Colonic mucosa (tissue), 4 donors: ENCODE measurements at regions not wholly inside any gene's neighbourhood (a gene's known extent, or its start where the extent isn't known, plus 50 kb on each side); places are given as distances from the start of the nearest gene placed in this dataset.

Experiments used
- DNase-seq: peaks from one replicate; pipeline ENCODE4 v3.0.0-alpha.2; 2020
- H3K27ac ChIP-seq: fragments of 200-600 bp; one replicate; pipeline ENCODE4 v1.8.0; 2021
- H3K27me3 ChIP-seq: fragments of 200-600 bp; one replicate; pipeline ENCODE4 v1.8.0; 2021
- H3K36me3 ChIP-seq: fragments of 200-600 bp; one replicate; pipeline ENCODE4 v1.8.0; 2021
- H3K4me1 ChIP-seq: fragments of 200-600 bp; one replicate; pipeline ENCODE4 v1.8.0; 2021; ENCODE audit warnings: mild to moderate bottlenecking
- H3K4me3 ChIP-seq: fragments of 200-600 bp; one replicate; pipeline ENCODE4 v1.8.0; 2021
- H3K9ac ChIP-seq, 2 donors: one replicate each; pipeline ENCODE4 v1.7.0; 2013; ENCODE audit warnings: control low read depth in 2 of 2, low read depth in 2 of 2, low read length in 2 of 2
- H3K9me3 ChIP-seq: fragments of 200-600 bp; one replicate; pipeline ENCODE4 v1.8.0; 2021
- intact Hi-C: fragments of 100-400 bp; cut with DNase I; formaldehyde crosslinking; loops from one replicate; pipeline ENCODE4 v1.14.1; 2022
- TF ChIP-seq, protein P1 (sequence below): fragments of 200-600 bp; IDR thresholded peaks from one replicate; pipeline ENCODE4 v1.8.0; 2022; ENCODE audit warnings: antibody characterized with exemption, mild to moderate bottlenecking
- donor health status: healthy.
- donor health status: DM: no; HTN: no; CAD: no.
- donor health status: DM: no; HTN: no; CAD: no.

DNA sequence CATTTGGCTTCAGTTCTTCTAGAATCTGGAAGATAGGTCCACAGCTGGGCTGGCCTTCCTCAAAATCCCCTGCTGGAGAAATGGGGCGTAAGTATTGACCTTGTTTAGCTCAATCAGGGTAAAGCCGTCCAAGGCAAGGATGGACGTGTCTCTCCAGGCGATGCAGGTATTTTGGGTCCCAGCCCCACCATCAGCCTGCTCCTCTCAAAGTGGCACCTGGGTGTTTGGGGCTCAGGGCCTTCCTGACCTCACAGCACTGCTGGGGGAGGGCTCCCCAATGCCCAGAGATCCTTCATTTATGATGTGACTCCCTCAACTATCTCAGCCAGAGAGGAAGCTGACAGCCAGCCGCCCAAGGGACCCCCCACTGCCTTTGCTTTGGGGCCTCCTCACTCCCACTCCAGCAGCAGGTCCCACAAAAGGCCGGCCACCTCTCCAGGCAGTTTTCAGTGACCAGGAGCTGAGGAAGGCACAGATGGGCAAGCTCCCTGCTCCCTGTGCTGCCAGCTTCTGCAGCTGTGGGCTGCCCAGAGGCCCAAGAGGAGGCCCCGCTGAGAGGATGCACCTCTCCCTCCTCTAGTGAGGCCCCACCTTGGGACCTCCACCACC is 140.0 kb upstream of the TCERG1L start:
- Histone ChIP-seq H3K9ac (no peak overlapping the region), H3K27me3 (no peaks in the 10 kb centered on the region)
- intact Hi-C loops, result loop anchor here (5.0 to 10.0 kb wide), 2 partner anchors 336 to 423 kb away; no protein-coding TSS in a partner anchor

DNA sequence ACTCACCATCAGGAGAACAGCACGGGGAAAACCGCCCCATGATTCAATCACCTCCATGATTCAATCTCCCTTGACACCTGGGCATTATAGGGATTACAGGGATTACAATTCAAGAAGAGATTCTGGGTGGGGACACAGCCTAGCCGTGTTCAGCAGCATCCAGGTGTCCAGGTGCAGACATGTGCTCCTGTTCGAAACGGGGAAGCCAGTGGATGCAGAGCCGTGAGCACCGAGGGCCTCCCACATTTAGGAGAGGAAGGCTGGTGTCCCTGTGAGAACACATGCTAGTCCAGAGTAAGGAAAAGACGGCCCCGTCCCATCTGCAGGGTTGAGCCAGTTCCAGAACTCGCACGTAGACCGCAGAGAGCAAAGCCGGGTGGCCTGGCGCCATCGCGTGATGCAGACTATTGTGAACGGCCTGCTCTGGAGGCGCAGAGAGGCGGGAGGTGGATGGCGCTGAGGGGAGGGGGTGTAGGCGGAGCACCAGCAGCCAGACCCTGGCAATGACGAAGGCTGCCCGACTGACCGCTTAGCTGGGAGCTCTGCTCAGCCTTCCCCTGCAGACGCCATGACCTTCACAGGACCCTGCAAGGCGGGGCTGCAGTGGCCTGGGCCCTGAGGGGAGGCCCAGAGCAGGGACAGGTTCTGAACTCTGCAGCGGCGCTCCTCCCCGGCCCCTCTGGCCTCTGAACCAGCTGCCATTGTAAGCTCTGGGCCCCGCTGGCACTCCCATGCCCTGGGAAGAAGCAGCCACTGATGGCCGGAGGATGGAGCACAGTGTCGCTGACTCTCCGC is 141.6 kb upstream of the TCERG1L start:
- Histone ChIP-seq H3K9ac (no peak overlapping the region), H3K27me3 (no peaks in the 10 kb centered on the region), H3K27ac (no peak overlapping the region), H3K4me3 (no peak overlapping the region), H3K36me3 (no peaks in the 10 kb centered on the region), H3K4me1 (no peaks in the 10 kb centered on the region), H3K9me3 (no peaks in the 10 kb centered on the region)
- intact Hi-C loops, result loop anchor here (5.0 to 10.0 kb wide), 2 partner anchors 334 to 422 kb away; no protein-coding TSS in a partner anchor
- TF ChIP-seq, protein P1, sequence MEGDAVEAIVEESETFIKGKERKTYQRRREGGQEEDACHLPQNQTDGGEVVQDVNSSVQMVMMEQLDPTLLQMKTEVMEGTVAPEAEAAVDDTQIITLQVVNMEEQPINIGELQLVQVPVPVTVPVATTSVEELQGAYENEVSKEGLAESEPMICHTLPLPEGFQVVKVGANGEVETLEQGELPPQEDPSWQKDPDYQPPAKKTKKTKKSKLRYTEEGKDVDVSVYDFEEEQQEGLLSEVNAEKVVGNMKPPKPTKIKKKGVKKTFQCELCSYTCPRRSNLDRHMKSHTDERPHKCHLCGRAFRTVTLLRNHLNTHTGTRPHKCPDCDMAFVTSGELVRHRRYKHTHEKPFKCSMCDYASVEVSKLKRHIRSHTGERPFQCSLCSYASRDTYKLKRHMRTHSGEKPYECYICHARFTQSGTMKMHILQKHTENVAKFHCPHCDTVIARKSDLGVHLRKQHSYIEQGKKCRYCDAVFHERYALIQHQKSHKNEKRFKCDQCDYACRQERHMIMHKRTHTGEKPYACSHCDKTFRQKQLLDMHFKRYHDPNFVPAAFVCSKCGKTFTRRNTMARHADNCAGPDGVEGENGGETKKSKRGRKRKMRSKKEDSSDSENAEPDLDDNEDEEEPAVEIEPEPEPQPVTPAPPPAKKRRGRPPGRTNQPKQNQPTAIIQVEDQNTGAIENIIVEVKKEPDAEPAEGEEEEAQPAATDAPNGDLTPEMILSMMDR, result no peak
- no peak for DNase-seq

More for the DNA sequence above, 140.0 kb upstream of the TCERG1L start:
- Histone ChIP-seq H3K4me3 (no peak overlapping the region), H3K9me3 (no peaks in the 10 kb centered on the region), H3K36me3 (no peaks in the 10 kb centered on the region), H3K27ac (no peak overlapping the region), H3K4me1 (no peaks in the 10 kb centered on the region)
- no peak for DNase-seq
- TF ChIP-seq, protein P1, result no peak

DNA sequence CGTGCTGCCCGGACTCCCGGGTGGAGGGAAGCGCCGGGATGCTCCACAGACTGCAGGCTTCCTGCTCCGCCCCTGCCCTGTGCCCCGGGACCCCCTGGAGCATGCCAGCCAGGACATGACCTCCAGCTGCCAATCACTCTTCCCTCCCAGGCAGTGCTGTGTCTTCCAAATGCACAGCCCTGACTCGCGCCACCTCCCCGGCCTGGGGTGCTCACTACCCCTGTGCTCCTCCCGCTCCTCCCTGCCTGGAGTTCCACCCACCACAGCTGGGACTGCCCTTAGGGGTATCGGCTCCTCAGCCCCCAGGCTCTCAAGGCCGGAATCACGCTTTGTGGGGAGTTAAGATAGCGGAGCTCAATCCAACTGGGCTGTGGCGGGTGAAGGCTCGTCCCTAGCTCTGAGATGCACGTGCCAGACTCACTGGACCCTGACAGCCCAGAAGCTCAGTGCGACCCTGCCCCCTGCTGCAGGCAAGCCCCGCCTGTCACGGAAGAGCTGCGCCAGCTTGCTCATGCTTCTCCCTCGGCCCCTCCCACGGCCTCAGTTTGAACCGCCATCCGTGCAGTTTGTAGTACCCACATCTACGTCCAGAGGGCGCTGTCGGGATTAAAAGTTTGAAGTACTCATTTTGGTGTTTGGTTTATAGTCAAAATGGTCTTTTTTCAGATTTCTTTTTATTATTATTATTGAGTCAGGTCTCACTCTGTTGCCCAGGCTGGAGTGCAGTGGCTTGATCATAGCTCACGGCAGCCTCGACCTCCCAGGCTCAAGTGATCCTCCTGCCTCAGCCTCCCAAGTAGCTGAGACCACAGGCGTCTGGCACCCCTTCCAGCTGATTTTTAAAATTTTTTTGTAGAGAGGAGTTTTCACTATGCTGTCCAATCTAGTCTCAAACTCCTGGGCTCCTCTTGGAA is 142.5 kb upstream of the TCERG1L start:
- H3K27me3 ChIP-seq, result no peaks in the 10 kb centered on the region

DNA sequence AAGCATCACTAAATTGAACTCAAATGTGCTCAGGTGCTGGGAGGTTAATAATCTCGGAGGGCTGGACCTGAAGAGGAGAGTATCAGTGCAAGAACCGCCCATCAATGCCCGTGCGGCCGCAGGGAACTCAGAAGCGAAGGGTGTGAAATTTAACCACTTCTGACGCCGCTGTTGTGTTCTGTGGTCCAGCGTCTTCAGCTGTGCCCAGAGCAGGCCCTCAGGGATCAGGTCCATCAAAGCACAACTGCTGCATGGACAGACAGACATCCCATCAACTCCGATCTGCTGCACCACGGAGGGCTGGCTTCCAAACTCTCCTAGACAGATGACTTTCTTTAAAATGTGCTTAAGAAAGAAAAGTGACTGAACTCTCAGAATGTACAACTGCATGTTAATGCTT is 144.9 kb upstream of the TCERG1L start:
- Histone ChIP-seq H3K9me3 (no peaks in the 10 kb centered on the region), H3K4me1 (no peaks in the 10 kb centered on the region), H3K27me3 (no peaks in the 10 kb centered on the region), H3K36me3 (no peaks in the 10 kb centered on the region), H3K9ac (no peak overlapping the region), H3K27ac (no peak overlapping the region), H3K4me3 (no peak overlapping the region)
- TF ChIP-seq, protein P1, result no peak
- DNase-seq, result no peak
- intact Hi-C loops, result loop anchor here (10.0 kb wide), 1 partner anchor 418 kb away; no protein-coding TSS in a partner anchor

More for the DNA sequence above, 142.5 kb upstream of the TCERG1L start:
- TF ChIP-seq, protein P1, result peak; percentile 81
- peak; percentile 68 for DNase-seq
- Histone ChIP-seq H3K4me3 (no peak overlapping the region), H3K9me3 (no peaks in the 10 kb centered on the region), H3K9ac (no peak overlapping the region), H3K4me1 (no peaks in the 10 kb centered on the region), H3K27ac (no peak overlapping the region), H3K36me3 (no peaks in the 10 kb centered on the region)
- intact Hi-C loops, result loop anchor here (5.0 to 10.0 kb wide), 2 partner anchors 333 to 421 kb away; no protein-coding TSS in a partner anchor

DNA sequence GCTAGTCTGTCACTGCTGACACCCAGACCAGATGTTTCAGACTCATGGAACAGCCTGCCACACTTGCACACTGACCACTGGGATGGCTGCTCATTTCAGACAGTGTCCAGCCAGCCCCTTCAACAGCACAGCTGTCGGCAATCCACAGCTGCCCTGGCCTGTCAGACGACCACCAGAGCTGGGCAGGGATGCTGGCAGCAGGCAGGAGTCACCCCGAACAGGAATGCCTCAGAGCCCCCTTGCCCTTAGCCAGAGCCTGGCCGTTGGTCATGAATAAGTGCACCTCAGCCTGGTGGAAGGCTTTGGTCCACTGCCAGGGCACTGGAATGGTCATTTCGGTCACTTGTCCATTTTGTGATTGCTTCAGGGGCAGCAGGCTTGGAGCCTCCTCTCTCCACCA is 149.6 kb upstream of the TCERG1L start:
- Histone ChIP-seq H3K9ac (no peak overlapping the region), H3K27me3 (no peaks in the 10 kb centered on the region), H3K9me3 (no peaks in the 10 kb centered on the region), H3K27ac (no peak overlapping the region), H3K4me3 (no peak overlapping the region), H3K36me3 (no peaks in the 10 kb centered on the region), H3K4me1 (no peaks in the 10 kb centered on the region)
- DNase-seq, result no peak
- TF ChIP-seq, protein P1, result no peak
- intact Hi-C loops, result no loop called here
